T-cell (primary cell): ENCODE measurements at regions not wholly inside any gene's neighbourhood (a gene's known extent, or its start where the extent isn't known, plus 50 kb on each side); places are given as distances from the start of the nearest gene placed in this dataset.
"Not testable (repeated sequence)": the region's sequence is repeated elsewhere in the genome, so short reads cannot be mapped to it uniquely, and the experiment has no call there.

Source experiments
- ATAC-seq, 4 experiments: fragments of 200-7000 bp in 3 of 4; fragments of 150-1000 bp in 1 of 4; cut with Tn5 transposase; replicated peaks in 1 of 4; 1 replicate in 3 of 4; 2 replicates in 1 of 4; pipeline ENCODE4 v1.10.0; 2021; ENCODE audit warnings: moderate library complexity in 3 of 4, mild to moderate bottlenecking in 2 of 4, moderate number of reproducible peaks in 1 of 4
- CTCF ChIA-PET, 2 donors: fragments of 300-600 bp; sonication (Branson Sonifier 250); formaldehyde crosslinking; loops; one replicate each; lab custom pipeline; 2022; ENCODE audit warnings: antibody characterized with exemption in 2 of 2; lab: Charles Lee
- POLR2A ChIA-PET, 2 donors: fragments of 300-600 bp; sonication (Branson Sonifier 250); formaldehyde crosslinking; loops; one replicate each; lab custom pipeline; 2022; ENCODE audit warnings: antibody characterized with exemption in 2 of 2; lab: Charles Lee
- DNase-seq, 35 experiments: peaks; one replicate each; pipeline versions ENCODE4 v3.0.0 to v3.0.0-alpha.2; 2013 to 2023
- H3K27ac ChIP-seq: one replicate; pipeline ENCODE4 v1.5.1; 2013; ENCODE audit warnings: low read length
- H3K27me3 ChIP-seq, 2 experiments: replicated peaks in 1 of 2; 1 replicate in 1 of 2; 2 replicates in 1 of 2; pipeline versions ENCODE4 v1.6.1 to v1.7.0; 2013; ENCODE audit warnings: low read length in 1 of 2, mixed read lengths in 1 of 2; ENCODE audit not compliant: control insufficient read depth in 2 of 2, insufficient read depth in 2 of 2; ENCODE audit errors: extremely low read depth in 1 of 2
- H3K36me3 ChIP-seq, 2 donors: 1 replicate in 1 of 2; 2 replicates in 1 of 2; pipeline versions ENCODE4 v1.6.1 to v1.7.0; 2013; ENCODE audit warnings: low read length in 1 of 2; ENCODE audit not compliant: control insufficient read depth in 2 of 2, insufficient read depth in 1 of 2; ENCODE audit errors: extremely low read depth in 1 of 2
- H3K4me1 ChIP-seq, 2 experiments: 1 replicate in 1 of 2; 2 replicates in 1 of 2; pipeline versions ENCODE4 v1.6.1 to v1.7.0; 2013; ENCODE audit warnings: low read length in 2 of 2, mixed read lengths in 1 of 2; ENCODE audit not compliant: insufficient read depth in 2 of 2, control insufficient read depth in 1 of 2; ENCODE audit errors: extremely low read depth in 1 of 2
- H3K4me3 ChIP-seq, 2 donors: 1 replicate in 1 of 2; 2 replicates in 1 of 2; pipeline versions ENCODE4 v1.5.1 to v1.7.0; 2013; ENCODE audit warnings: mild to moderate bottlenecking in 2 of 2, low read length in 1 of 2, moderate library complexity in 1 of 2; ENCODE audit not compliant: control insufficient read depth in 1 of 2; ENCODE audit errors: extremely low read depth in 1 of 2
- H3K9me3 ChIP-seq: 2 replicates; pipeline ENCODE4 v1.7.0; 2013
- H3K27ac Mint-ChIP-seq, 2 donors: one replicate each; pipeline ENCODE4 v1.8.0; 2020 to 2021; ENCODE audit warnings: mild to moderate bottlenecking in 2 of 2, mixed read lengths in 2 of 2
- H3K27me3 Mint-ChIP-seq, 2 donors: one replicate each; pipeline ENCODE4 v1.8.0; 2021 to 2022; ENCODE audit warnings: mixed read lengths in 2 of 2
- H3K36me3 Mint-ChIP-seq: one replicate; pipeline ENCODE4 v1.8.0; 2021; ENCODE audit warnings: mixed read lengths
- H3K4me1 Mint-ChIP-seq, 3 donors: one replicate each; pipeline ENCODE4 v1.8.0; 2020 to 2022; ENCODE audit warnings: mixed read lengths in 3 of 3, mild to moderate bottlenecking in 1 of 3
- H3K4me3 Mint-ChIP-seq, 3 donors: one replicate each; pipeline ENCODE4 v1.8.0; 2020 to 2022; ENCODE audit warnings: mild to moderate bottlenecking in 3 of 3, mixed read lengths in 3 of 3, moderate library complexity in 3 of 3
- H3K9me3 Mint-ChIP-seq, 3 donors: one replicate each; pipeline ENCODE4 v1.8.0; 2020 to 2022; ENCODE audit warnings: mixed read lengths in 3 of 3
- WGBS: methylation state at CpG from one replicate; pipeline ENCODE4 v1.1.5; 2013; ENCODE audit warnings: missing lambda C conversion rate; ENCODE audit not compliant: insufficient coverage; 5-methylcytosine and 5-hydroxymethylcytosine counted together

DNA sequence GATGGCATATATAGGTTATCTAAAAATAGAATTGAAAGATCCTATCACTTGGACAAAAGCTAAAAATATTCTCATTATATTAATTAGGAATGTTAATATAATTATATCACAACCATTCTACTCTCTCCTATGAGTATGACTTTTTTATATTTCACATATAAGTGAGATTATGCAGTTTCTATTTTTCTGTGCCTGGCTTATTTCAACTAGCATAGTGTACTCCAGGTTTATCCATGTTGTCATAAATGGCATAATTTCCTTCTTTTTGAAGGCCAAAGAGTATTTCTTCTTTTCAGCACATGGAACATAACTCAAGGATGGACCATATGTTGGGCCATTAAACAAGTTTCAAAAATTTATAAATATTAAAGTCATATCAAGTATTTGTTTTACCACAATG, 421.2 kb upstream of the CTSO start:
- DNase-seq, result no peak
- CTCF ChIA-PET, result no interaction called here
- Histone ChIP-seq H3K4me1 (no peaks in the 10 kb centered on the region), H3K27me3 (no peaks in the 10 kb centered on the region), H3K9me3 (no peaks in the 10 kb centered on the region), H3K36me3 (no peaks in the 10 kb centered on the region), H3K27ac (no peak overlapping the region), H3K4me3 (no peak overlapping the region)
- no peaks in the 10 kb centered on the region for H3K36me3 Mint-ChIP-seq
- ATAC-seq, result no peak
- H3K4me3 Mint-ChIP-seq, result no peak overlapping the region
- no peaks in the 10 kb centered on the region for H3K27me3 Mint-ChIP-seq
- H3K4me1 Mint-ChIP-seq, result no peaks in the 10 kb centered on the region
- no peak overlapping the region for H3K27ac Mint-ChIP-seq
- POLR2A ChIA-PET, result no interaction called here
- H3K9me3 Mint-ChIP-seq, result peaks cover 0 to 4% (median 3%) of the 10 kb centered on the region in 3 donors

- Mint-ChIP-seq H3K4me1 (no peaks in the 10 kb centered on the region), H3K36me3 (no peaks in the 10 kb centered on the region), H3K9me3 (peaks cover 2 to 4% (median 3%) of the 10 kb centered on the region in 3 donors), H3K27me3 (no peaks in the 10 kb centered on the region), H3K27ac (no peak overlapping the region), H3K4me3 (no peak overlapping the region)
- CTCF ChIA-PET, result no interaction called here
- POLR2A ChIA-PET, result no interaction called here
- Histone ChIP-seq H3K27me3 (no peaks in the 10 kb centered on the region), H3K27ac (no peak overlapping the region), H3K9me3 (no peaks in the 10 kb centered on the region), H3K4me1 (no peaks in the 10 kb centered on the region), H3K36me3 (no peaks in the 10 kb centered on the region), H3K4me3 (no peak overlapping the region)
- WGBS, result no CpG with 5 or more reads among the region's 2 CpGs
- DNase-seq, result no peak
- no peak for ATAC-seq
Measured at GRCh38 chr4:156374069-156374468, 420.4 kb upstream of the CTSO start.

DNA sequence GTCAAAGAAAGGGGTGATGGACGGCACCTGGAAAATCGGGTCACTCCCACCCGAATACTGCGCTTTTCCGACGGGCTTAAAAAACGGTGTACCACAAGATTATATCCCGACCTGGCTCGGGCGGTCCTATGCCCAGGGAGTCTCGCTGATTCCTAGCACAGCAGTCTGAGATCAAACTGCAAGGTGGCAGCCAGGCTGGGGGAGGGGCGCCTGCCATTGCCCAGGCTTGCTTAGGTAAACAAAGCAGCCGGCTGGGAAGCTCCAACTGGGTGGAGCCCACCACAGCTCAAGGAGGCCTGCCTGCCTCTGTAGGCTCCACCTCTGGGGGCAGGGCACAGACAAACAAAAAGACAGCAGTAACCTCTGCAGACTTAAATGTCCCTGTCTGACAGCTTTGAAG, 413.8 kb upstream of the CTSO start:
- H3K4me3 ChIP-seq, H3K4me3 Mint-ChIP-seq, CTCF ChIA-PET, H3K27ac Mint-ChIP-seq, DNase-seq, H3K36me3 ChIP-seq, ATAC-seq, H3K36me3 Mint-ChIP-seq, H3K27me3 ChIP-seq, H3K9me3 ChIP-seq, H3K27me3 Mint-ChIP-seq, H3K4me1 ChIP-seq, H3K27ac ChIP-seq, H3K4me1 Mint-ChIP-seq: not testable (repeated sequence)
- no CpG with 5 or more reads among the region's 13 CpGs for WGBS
- peaks cover 4 to 14% (median 10%) of the 10 kb centered on the region in 3 donors for H3K9me3 Mint-ChIP-seq
- POLR2A ChIA-PET, result interaction anchor here in 1 of 2 donors (0.6 kb wide), 1 partner anchor 1371 kb away, joined by 3 read pairs; no protein-coding TSS in a partner anchor

DNA sequence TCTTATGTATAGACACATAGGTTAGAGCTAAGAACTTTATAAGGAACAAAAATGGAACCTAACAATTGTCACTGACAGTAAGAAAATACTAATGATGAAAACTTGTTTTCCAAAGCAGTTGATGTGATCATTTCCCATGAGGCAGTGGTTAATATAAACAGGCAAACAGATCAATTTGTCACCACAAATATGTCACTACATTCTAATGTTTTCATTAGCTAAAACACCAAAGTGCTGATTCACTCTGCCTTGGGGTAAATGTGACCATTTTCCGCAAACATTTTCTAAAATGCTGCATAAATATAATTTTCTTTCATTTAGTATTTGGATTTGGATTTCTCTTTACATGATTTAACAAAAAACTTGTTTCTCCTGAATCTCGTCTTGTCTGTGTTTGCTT, 408.9 kb upstream of the CTSO start:
- no peaks in the 10 kb centered on the region for H3K36me3 ChIP-seq
- H3K27me3 Mint-ChIP-seq, result no peaks in the 10 kb centered on the region
- H3K9me3 ChIP-seq, result no peaks in the 10 kb centered on the region
- no peaks in the 10 kb centered on the region for H3K36me3 Mint-ChIP-seq
- ATAC-seq (no peak), DNase-seq (no peak)
- H3K27me3 ChIP-seq, result no peaks in the 10 kb centered on the region
- no peaks in the 10 kb centered on the region for H3K4me1 Mint-ChIP-seq
- no peaks in the 10 kb centered on the region for H3K4me1 ChIP-seq
- CTCF ChIA-PET, result no interaction called here
- POLR2A ChIA-PET, result interaction anchor here in 1 of 2 donors (0.7 kb wide), 1 partner anchor 23 kb away, joined by 3 read pairs; no protein-coding TSS in a partner anchor
- no peak overlapping the region for H3K4me3 ChIP-seq
- H3K27ac ChIP-seq, result no peak overlapping the region
- peaks cover 11 to 16% (median 15%) of the 10 kb centered on the region in 3 donors for H3K9me3 Mint-ChIP-seq
- H3K4me3 Mint-ChIP-seq, result no peak overlapping the region
- no CpG with 5 or more reads among the region's 2 CpGs for WGBS
- H3K27ac Mint-ChIP-seq, result no peak overlapping the region

GRCh38 chr4:156347412-156348075, 393.9 kb upstream of the CTSO start:
- no peaks in the 10 kb centered on the region for H3K27me3 Mint-ChIP-seq
- ChIA-PET CTCF (no interaction called here), POLR2A (no interaction called here)

GRCh38 chr4:156346959-156347385, 393.3 kb upstream of the CTSO start:
- Mint-ChIP-seq H3K27me3 (no peaks in the 10 kb centered on the region), H3K4me1 (no peaks in the 10 kb centered on the region), H3K27ac (no peak overlapping the region), H3K4me3 (no peak overlapping the region), H3K36me3 (no peaks in the 10 kb centered on the region), H3K9me3 (peaks cover 0 to 7% (median 0%) of the 10 kb centered on the region in 3 donors)
- POLR2A ChIA-PET, result no interaction called here
- Histone ChIP-seq H3K9me3 (no peaks in the 10 kb centered on the region), H3K36me3 (no peaks in the 10 kb centered on the region), H3K4me3 (no peak overlapping the region), H3K27me3 (no peaks in the 10 kb centered on the region), H3K4me1 (no peaks in the 10 kb centered on the region), H3K27ac (no peak overlapping the region)
- CTCF ChIA-PET, result no interaction called here
- no peak for DNase-seq
- no peak for ATAC-seq

More at GRCh38 chr4:156347412-156348075, 393.9 kb upstream of the CTSO start:
- H3K4me1 ChIP-seq, result no peaks in the 10 kb centered on the region
- no peaks in the 10 kb centered on the region for H3K9me3 ChIP-seq
- H3K9me3 Mint-ChIP-seq, result peaks cover 0 to 7% (median 0%) of the 10 kb centered on the region in 3 donors
- no peaks in the 10 kb centered on the region for H3K27me3 ChIP-seq
- no peaks in the 10 kb centered on the region for H3K36me3 ChIP-seq
- H3K27ac Mint-ChIP-seq, result no peak overlapping the region
- ATAC-seq (no peak), DNase-seq (no peak)
- H3K36me3 Mint-ChIP-seq, result no peaks in the 10 kb centered on the region
- no peak overlapping the region for H3K4me3 Mint-ChIP-seq
- no peaks in the 10 kb centered on the region for H3K4me1 Mint-ChIP-seq
- no peak overlapping the region for H3K4me3 ChIP-seq
- H3K27ac ChIP-seq, result no peak overlapping the region

- no peaks in the 10 kb centered on the region for H3K36me3 Mint-ChIP-seq
- no peaks in the 10 kb centered on the region for H3K27me3 ChIP-seq
- POLR2A ChIA-PET, result no interaction called here
- DNase-seq, result no peak
- peaks cover 0 to 4% (median 0%) of the 10 kb centered on the region in 3 donors for H3K9me3 Mint-ChIP-seq
- no peaks in the 10 kb centered on the region for H3K27me3 Mint-ChIP-seq
- no peak overlapping the region for H3K4me3 Mint-ChIP-seq
- no peaks in the 10 kb centered on the region for H3K36me3 ChIP-seq
- WGBS, result 0% methylated on average over 1 of the region's 1 CpG
- no peaks in the 10 kb centered on the region for H3K4me1 ChIP-seq
- no peak for ATAC-seq
- no peak overlapping the region for H3K27ac ChIP-seq
- H3K4me1 Mint-ChIP-seq, result no peaks in the 10 kb centered on the region
- no peak overlapping the region for H3K4me3 ChIP-seq
- CTCF ChIA-PET, result no interaction called here
- no peaks in the 10 kb centered on the region for H3K9me3 ChIP-seq
- no peak overlapping the region for H3K27ac Mint-ChIP-seq
Measured at GRCh38 chr4:156344397-156344796, 390.7 kb upstream of the CTSO start.
